ENCODE measurements at regions not wholly inside any gene's neighbourhood (a gene's known extent, or its start where the extent isn't known, plus 50 kb on each side); places are given as distances from the start of the nearest gene placed in this dataset.
"Not testable (repeated sequence)": the region's sequence is repeated elsewhere in the genome, so short reads cannot be mapped to it uniquely, and the experiment has no call there.

DNA sequence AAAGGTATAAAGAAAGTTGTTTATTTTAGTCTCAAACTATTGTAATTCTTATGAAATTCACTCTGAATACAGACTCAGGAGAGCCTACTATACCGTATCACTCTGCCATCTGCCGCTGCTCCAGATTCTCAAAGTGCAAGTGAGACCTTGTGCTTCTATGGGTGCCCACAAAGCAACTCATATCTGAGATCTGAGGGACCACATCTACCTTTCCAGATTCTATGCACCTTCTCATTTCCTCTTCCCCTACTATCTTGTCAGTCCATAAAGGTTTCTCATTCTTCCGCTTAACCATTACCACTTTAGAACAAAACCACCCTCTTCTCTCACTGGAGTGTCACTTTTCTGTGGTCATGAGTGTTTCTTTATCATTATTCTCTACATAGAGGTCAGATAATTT, 1236.9 kb downstream of the DIAPH3 start:
- DNase-seq, result no peak

DNA sequence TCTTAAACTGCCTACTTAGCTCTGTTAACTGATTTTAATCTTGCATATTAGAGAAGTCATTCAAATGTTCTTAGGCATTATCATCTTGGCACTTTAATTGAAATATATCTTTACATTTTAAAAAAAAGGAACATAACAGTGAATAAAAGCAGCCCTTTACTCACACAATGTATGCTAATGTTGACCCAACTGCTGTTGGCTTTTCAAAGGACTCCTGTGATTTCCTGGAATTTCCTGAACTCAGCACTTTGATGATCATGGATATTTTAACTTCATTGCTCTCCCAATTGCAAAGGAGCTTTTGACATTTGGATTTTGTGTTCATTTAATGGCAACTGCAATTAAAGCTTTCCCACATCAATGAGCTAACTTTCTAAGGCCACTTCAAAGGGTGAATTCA, 1230.3 kb downstream of the DIAPH3 start:
- no peak for DNase-seq

DNA sequence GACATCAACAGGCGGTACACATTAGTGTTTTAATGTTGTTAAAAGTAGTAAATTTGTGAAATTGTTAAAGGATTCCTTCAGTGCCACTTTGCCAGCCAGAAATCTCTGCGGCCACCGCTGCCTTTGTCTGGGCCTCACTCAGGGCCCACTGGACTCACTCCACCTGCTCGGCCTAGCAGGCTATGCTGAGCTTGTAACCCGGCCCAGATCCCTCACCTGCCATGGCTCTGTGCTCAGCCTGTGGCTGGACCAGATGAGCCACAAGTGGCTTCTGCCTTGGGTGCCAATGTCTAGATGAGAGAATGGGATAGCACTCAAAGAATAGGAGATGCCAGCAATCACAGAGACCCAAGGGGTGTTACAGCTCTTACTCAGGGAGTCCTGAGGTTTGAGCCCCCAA, 1228.0 kb downstream of the DIAPH3 start:
- no peak for DNase-seq

- no peak for DNase-seq
Observed at GRCh38 chr13:58946274-58946673, 1217.5 kb downstream of the DIAPH3 start.

GRCh38 chr13:58949646-58950045, 1214.1 kb downstream of the DIAPH3 start:
- DNase-seq, result no peak

DNA sequence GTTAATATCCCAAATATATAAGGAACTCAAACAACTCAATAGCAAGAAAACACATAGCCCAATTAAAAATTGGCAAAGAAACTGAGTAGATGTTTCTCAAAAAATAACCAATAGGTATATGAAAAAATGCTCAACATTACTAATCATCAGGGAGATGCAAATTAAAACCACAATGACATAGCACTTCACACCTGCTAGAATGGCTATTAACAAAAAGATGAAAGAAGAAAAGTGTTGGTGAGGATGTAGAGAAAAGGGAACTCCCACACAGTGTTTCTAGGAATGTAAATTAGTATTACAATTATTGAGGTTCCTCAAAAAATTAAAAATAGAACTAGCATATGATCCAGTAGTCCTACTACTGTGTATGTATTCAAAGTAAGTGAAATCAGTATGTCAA, 1212.8 kb downstream of the DIAPH3 start:
- DNase-seq, result no peak

GRCh38 chr13:58953638-58954037, 1210.1 kb downstream of the DIAPH3 start:
- no peak for DNase-seq

DNA sequence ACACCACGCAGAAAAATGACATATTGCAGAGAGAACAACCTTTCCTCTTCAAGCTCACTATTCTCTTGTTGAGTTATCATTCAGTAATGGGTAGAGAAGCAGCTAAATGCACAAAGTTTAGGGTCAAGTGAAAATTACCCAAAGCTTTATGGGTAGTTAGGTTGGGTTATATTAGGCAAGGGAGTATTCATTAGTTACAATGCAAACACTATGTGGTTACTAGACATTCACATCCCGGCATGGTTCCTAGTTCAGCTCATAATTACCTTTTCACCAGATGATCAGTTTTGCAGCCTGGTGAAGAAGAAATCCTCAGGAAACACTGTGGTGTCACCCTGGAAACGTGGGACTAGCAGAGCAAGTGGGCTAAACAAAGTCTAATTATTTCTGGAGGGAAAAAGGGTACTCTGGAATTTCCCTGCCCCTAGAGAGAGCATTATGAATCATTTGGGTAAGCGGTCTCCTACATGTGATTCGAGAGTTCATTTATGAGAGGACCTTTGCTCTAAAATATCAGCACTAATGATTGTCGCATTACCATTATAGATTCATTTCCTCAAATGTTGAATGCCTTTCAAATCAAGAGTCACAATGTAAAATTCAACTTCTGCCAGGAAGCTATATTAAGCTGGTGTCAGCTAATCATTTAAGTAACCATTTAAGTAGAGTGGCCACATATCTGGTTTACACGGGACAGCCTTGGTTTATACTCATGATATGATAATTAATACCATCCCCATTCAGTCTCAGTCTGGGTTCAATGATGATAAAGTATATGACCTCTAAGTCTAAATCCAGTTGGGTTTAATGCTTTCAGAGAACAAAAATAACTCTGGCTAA, 1208.0 kb downstream of the DIAPH3 start:
- DNase-seq, result no peak

DNA sequence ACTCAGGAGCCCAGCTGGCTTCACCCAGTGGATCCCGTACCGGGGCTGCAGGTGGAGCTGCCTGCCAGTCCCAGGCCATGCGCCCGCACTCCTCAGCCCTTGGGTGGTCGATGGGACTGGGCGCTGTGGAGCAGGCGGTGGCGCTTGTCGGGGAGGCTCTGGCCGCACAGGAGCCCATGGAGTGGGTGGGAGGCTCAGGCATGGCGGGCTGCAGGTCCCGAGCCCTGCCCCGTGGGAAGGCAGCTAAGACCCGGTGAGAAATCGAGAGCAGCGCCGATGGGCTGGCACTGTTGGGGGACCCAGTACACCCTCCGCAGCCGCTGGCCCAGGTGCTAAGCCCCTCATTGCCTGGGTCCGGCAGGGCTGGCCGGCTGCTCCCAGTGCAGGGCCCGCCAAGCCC, 1205.6 kb downstream of the DIAPH3 start:
- not testable (repeated sequence) for DNase-seq

GRCh38 chr13:58960888-58961287, 1202.8 kb downstream of the DIAPH3 start:
- no peak for DNase-seq

- DNase-seq, result no peak
Observed at GRCh38 chr13:58963321-58963720, 1200.4 kb downstream of the DIAPH3 start.

DNA sequence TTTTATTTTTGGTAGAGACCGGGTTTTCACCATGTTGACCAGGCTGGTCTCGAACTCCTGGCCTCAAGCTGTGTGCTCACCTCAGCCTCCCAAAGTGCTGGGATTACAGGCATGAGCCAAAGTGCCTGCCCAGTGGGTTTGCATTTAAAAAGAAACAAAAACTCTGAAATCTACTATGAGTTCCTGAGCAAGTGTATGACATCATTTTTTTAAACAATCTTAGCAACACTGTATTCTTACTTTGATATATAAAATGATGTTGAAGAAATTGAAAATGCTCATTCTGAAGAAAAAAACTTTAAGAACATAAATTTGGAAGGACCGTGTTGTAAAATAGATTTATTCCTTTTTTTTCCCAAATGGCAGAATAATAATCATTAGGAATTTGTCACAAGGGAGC, 1199.7 kb downstream of the DIAPH3 start:
- DNase-seq, result no peak

DNA sequence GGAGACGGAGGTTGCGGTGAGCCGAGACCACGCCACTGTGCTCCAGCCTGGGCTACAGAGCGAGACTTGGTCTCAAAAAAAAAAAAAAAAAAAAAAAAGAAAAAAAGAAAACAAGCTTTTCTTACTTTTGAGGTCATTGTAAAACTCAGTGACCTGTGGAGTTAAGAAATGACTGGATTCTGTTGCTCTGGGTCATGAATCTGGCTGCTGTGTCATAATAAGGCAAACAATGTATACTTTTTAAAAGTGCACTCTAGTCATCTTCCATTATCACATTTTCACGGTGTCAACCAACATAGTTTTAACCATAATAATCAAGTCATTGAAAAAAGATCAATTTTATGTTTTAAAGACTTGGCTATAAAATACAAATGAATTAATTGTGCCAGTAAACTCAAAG, 1186.6 kb downstream of the DIAPH3 start:
- DNase-seq, result no peak

- DNase-seq, result no peak
Observed at GRCh38 chr13:58978331-58978730, 1185.4 kb downstream of the DIAPH3 start.

DNA sequence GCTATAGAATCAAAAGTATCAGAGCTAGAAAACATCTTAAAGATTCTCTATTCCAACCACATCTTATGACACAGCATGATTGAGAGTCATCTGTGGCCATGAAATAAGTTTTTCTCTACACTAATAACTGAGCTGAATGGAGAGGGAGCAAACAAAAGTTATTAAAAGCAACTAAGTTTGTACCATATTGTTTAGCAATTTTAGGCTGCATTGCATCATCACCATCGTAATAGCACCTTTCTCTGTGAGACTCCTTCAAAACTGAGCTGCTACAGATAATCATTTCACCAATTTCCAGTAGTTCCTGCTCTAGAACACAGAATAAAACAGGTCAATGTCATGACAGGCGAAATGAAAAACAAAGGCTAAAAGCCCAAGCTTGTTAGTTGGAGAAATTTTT, 1183.9 kb downstream of the DIAPH3 start:
- no peak for DNase-seq

DNA sequence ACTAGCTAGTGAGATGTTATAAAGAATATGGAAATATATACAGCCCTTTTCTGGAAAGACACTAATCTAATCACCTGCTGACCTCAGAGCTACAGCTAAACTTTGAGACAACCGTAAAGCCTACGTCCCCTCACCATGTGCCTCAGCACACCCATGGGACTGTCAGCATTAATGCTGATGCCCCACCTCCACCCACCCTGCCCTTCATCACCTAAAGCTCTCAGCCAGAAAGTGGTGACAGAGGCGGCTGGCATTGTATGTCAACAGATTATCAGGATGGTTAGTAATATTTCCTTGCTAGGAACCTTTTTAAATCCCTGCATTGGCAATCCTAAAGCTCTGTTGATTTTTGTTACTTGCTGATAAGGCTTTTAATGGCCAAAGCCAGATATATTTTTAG, 1177.9 kb downstream of the DIAPH3 start:
- no peak for DNase-seq

DNA sequence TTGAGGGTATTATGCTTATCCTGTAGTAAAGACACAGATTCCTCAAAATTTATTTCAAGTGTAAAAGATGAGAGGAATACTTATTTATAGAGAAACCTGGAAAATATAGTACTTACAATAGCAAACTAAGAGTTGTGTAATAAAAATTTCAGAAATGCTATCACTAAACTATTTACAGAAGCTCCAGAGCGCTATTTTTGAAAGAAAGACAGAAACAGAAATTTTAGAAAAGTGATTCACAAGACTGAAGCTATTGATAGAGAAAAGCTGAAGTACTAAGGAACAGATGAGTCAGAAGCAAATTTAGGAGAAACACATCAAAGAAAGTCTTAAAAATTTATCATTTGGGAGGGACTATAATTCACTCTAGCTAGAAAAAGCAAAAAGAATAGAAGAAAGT, 1174.2 kb downstream of the DIAPH3 start:
- no peak for DNase-seq

GRCh38 chr13:58991826-58992477, 1171.8 kb downstream of the DIAPH3 start:
- no peak for DNase-seq

DNA sequence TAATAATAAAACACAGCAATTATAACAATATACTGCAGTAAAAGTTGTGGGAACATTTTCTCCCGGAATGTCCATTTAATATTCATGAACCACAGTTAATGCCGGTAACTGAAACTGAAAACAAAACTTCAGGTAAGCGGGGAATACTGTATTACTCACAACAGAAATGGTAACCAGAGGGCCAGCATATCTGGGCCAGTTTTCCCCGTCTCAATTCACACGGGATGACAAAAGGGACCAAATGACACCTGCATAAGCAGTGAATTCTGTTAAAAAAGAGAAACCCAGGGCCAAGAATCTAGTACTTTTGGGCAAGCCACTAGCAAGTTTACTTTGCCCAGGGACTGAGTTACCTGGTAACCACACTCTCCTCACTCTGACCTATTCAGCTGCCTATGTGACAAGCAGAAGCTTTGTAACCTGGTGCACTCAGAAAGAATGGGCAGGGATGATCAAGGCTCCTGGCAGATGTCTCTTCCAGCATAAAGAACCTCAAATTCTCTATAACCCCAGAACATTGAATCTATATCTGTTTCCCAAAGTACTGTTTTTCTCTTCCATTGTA, 1171.2 kb downstream of the DIAPH3 start:
- no peak for DNase-seq

GRCh38 chr13:58994077-58994476, 1169.7 kb downstream of the DIAPH3 start:
- DNase-seq, result no peak

- no peak for DNase-seq
Observed at GRCh38 chr13:58994777-58995176, 1169.0 kb downstream of the DIAPH3 start.

DNA sequence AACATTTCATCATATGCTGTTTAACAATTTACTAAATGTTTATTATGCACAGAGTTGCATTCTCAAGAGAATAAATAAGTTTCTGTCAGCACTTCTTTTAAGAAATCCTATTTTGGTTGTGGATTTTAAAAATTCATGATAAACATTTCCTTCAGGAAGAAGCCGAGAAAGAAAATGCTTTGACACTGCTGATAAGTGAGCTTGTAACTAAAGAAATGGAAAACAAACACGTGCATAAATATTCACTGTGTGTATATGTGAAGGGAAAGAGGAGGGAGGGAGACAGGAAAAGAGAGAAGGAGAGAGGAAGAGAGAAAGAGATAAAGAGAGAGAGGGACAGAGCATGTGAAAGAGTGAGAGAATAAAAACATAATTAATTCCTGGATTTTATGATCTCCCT, 1165.0 kb downstream of the DIAPH3 start:
- no peak for DNase-seq

DNA sequence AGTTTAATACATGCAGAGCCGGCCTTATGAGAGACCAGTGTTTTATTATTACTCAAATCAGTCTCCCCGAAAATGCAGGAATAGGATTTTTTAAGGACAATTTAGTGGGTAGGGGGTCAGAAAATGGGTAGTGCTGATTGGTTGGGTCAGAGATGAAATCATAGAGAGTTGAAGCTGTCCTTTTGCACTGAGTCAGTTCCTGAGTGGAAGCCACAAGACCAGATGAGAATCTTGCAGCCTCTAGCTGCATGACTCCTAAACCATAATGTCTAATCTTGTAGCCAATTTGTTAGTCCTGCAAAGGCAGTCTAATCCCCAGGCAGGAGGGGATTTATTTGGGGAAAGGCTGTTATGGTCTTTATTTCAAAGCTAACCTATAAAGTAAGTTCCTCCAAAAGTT, 1163.9 kb downstream of the DIAPH3 start:
- no peak for DNase-seq

DNA sequence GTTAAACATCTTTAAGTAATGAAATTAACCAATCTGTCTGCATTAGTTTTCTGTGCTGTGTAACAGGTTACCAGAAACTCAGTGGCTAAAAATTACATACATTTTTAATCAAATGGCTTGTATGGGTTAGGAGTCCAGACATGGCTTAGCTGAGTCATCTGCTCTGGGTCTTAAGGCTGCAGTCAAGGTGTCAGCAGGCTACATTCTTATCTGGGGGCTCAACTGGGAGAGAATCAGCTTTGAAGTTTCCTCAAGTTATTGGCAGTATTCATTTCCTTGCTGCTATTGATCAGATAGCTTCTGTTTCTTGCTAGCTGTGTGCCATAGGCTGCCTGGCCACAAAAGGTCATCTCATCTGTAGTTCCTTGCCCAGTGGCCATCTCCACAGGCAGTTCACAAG, 1163.0 kb downstream of the DIAPH3 start:
- DNase-seq, result no peak
